ENCODE measurements at regions not wholly inside any gene's neighbourhood (a gene's known extent, or its start where the extent isn't known, plus 50 kb on each side); places are given as distances from the start of the nearest gene placed in this dataset.

DNA sequence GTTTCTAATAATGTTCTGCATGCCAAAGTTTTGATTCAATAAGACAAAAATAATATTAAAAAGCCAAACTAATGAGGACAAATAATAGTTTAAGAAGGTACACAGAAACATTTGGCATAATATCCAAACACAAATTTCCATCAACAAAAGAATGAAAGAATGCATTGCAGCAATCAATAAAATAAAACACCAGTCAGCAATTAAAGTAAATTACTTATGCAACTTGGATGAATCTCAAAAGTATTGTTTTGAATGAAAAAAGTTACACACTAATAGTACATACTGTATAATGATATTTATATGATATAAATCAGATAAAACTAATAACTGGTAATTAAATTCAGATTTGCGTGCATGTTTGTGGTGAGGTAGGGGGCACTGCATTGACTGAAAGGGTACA lies 285.5 kb upstream of the PCDH10 start:
- DNase-seq (ENCODE audit: low read depth): no peak

- no peak for DNase-seq (ENCODE audit: low read depth)
These were observed 283.6 kb upstream of the PCDH10 start for GRCh38 chr4:132865458-132865857.

DNA sequence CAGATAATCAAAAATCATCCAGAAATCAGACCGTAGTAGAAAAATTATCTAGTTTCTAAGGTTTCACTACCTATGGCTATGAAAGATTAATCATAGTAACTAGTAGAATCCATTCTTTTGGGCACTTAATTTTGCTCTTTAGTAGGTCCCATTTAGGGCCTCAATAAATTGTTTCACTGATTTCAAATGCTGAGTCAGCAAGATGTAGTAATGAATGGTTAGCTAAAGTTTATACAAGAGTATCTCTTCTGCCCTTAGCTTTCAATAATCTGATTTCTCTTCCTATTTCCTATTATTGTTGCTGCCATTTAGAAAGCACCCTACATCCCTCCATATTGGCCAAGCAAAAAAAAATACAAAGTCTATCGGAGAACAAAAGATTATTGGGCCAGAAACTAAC lies 283.2 kb upstream of the PCDH10 start:
- no peak for DNase-seq (ENCODE audit: low read depth)

- no peak for DNase-seq (ENCODE audit: low read depth)
These were observed 282.5 kb upstream of the PCDH10 start for GRCh38 chr4:132866616-132867015.

- no peak for DNase-seq (ENCODE audit: low read depth)
These were observed 255.3 kb upstream of the PCDH10 start for GRCh38 chr4:132893787-132894186.

DNA sequence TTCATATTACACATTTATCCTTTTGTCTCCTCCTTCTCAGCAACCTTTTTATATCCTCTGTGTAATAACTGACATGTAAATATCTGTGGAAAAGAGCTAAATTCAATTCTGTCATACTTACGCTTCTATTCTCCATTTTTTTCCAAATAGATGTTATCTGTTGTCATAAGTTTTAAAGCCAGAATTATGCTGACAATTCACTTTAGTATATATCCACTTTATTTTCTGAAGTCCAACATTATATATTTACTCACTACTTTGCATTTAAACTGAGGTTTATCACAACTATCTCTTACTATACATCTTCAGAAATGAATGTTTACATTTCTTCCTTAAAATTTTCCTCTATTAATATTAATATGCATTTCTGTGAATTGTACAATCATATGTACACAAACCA lies 247.9 kb upstream of the PCDH10 start:
- DNase-seq (ENCODE audit: low read depth): no peak

DNA sequence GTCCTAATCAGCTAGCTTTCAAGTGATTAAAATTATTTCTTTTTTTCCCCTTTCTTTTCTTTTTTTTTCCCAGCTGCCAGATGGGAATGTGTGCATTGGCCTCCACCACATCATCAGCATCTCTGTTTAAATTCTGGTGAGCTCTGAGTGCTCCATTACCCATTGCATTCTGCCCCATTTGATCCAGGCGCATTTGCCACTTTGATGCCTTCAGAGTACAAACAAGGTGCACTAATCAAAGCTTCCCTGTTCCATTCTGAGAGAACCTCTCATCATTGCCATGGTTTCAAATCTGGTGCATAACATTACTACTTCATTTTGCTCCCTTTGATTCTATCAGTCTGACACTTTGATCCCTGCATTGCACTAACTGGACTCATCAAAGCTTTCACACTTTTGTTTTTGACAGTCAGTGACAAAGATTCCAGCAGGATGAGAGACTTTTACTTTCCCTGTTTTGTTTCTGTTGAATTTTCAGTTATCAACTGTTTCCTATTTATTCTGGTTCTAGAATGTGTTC lies 238.8 kb upstream of the PCDH10 start:
- DNase-seq (ENCODE audit: low read depth): no peak

GRCh38 chr4:132918096-132918495 lies 231.0 kb upstream of the PCDH10 start:
- no peak for DNase-seq (ENCODE audit: low read depth)

DNA sequence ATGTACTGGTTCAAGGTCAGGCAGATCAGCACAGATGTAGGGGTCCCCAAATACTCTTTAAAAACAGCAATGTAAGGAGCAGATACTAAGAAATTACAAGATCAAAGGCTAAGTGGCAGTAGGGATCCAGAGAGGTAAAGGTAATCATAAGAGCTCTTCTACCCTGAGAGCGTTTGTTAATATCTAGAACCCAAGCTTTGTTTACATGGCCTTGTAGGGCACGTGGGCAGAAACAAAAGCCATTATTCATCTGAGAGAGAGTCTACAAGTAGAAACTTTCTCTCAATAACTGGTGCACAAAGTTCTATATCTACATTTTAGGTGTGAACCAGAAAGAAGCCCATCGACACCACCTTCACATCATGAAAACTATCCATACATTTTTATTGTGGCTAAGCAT lies 225.6 kb upstream of the PCDH10 start:
- DNase-seq (ENCODE audit: low read depth): no peak

DNA sequence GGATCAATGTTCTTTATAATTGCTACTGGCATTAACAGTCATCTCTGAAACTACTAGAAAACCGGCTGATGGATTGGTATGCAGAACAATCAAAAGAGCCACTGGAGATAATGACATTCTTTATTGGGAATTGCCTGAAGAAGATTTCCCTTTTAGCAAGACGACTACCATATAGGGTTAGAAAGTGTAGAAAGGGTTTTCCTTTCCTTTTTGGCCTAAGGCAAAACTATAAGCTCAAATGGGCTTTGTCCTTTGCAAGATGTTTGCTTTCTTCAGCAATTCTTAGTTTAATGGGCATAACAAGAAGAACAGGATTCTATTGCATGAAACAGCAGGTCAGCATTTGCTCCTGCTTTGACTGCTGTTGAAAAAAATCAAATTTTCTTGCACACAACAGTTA lies 214.2 kb upstream of the PCDH10 start:
- no peak for DNase-seq (ENCODE audit: low read depth)

- no peak for DNase-seq (ENCODE audit: low read depth)
These were observed 193.9 kb upstream of the PCDH10 start for GRCh38 chr4:132955146-132955545.

DNA sequence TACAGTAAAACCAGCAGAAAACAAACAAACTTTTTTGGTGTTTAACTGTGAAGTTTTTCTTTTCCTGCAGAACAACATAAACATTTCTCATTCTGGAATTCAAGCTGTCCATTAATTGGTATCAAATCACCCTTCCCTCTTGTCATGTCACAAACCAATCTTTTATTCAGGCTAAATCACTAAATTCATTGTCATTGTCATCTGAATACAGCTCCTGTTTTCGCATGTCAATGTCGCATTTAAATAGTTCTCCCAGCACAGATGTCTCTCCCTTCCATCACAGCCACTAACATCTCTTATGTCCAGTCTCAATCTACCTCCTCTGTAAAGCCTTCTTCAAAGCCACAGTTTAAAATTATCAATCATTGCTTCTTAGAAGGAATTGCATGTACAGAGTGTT lies 192.1 kb upstream of the PCDH10 start:
- no peak for DNase-seq (ENCODE audit: low read depth)

DNA sequence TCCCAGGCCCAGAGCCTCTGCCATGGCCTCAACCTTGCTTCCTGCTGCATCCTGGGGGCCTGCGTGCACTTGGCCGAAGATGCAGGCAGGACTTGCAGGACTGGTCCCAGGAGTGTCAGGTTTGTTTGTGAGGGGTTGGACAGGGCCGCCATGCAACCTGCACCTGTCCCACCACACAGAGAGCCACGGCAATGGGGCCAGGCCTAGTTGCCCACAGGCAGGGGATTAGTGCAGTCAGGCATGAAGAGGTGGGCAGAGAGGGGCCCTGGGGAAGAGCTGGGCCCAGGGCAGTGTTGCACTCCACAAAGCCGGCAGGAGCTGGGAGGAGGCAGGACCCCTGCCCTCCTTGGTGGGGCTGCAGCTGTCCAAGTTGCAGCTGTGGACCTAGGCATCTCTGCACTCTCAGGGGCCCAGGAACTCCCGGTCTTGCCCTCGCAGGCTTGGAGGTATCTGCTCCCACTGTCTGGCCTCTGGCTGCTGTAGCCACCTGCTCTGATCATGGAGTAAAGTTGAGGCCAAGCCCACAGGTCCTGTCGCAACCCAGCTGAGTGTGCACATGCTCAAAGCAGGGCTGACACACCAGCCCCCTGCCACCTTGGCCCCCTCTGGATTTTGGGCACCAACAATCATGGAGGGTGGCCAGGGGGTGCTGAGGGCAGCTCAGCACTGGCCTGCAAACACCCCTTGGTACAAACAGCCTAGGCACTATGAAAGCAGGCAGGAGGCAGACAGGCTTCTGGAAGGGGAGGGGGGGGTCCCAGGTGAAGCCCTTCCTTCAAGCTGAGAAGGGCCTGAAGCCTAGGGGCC lies 190.4 kb upstream of the PCDH10 start:
- no peak for DNase-seq (ENCODE audit: low read depth)

DNA sequence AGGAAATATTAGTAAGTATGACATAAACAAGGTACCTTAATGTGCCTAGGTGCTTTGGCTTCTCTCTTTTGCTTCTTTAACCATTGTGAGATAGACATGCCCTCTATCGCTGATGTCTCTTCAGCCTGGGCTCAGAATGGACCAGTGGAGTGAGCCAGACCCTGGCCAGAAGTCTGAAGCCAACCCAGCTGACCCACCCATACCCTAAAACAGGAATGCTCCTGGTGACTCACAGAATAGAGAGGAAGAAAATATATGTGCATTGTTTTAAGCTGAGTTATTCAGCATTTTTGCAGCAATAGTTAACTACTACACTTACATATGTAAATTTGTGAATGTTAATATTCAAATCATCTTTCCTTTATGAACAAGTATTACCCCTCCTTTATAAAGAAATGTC lies 167.5 kb upstream of the PCDH10 start:
- no peak for DNase-seq (ENCODE audit: low read depth)

DNA sequence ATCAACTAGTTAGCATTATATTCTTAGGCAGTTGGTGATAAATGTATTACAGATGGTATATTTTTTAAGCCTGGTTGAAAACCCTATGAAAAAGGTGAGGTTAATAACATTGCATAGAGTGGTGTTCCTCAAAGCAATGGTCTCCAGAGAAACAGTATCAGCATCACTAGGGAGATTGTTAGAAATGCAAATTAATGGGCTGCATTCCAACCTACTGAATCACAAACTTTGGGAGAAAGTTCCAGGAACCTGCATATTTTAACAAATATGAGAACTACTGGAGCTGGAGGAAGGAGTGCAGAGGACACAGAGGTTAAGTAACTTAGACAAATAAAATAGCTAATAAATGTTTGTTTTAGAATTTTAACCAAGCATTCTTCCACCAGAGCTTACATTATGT lies 166.9 kb upstream of the PCDH10 start:
- no peak for DNase-seq (ENCODE audit: low read depth)

DNA sequence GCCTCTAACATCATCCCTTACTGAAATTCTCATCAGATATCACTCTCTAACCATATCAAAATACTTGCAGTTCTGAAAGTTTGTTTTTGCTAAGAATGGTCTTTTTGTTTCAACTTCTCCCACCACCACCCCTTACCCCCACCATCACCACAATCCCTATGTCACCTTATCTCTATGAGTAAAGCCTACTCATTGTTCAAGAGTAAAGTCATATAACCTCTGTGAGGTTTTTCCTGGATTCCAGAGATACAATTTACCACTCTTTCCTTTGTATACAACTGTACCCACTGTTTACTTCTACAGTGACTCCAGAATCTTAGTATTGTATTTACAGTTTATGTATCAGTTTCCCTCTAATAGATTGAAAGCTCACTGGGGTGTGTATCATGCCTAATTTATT lies 158.0 kb upstream of the PCDH10 start:
- no peak for DNase-seq (ENCODE audit: low read depth)

- DNase-seq (ENCODE audit: low read depth): no peak
These were observed 156.4 kb upstream of the PCDH10 start for GRCh38 chr4:132992686-132993085.

DNA sequence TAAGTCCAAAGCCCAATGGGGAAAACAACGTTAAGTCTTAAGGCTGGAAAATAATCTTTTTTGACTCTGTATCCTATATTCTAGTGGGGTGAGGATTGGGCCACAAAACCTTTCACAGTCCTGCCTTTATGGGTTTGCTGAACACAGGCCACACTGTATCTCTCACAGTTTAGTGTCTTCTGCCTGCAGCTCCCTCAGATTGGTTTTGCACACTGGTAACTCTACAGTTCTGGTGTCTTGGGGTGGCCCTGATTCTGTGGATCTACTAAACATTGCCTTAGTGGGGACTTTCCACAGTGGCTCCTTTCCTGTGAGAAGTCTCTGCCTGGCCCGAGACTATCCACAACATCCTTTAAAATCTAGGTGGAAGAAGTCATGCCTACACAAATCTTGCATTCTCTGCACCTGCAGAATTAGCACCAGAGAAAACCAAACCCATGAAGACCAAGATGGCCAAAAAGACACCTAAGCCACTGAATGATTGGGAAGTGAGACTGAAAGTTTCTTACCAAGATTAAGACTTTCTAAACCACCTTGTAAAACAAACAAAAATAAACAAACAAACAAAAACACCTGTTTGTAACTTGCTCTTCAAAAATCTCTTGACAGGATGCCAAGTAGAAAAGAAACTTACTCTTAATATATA lies 150.4 kb upstream of the PCDH10 start:
- DNase-seq (ENCODE audit: low read depth): no peak

DNA sequence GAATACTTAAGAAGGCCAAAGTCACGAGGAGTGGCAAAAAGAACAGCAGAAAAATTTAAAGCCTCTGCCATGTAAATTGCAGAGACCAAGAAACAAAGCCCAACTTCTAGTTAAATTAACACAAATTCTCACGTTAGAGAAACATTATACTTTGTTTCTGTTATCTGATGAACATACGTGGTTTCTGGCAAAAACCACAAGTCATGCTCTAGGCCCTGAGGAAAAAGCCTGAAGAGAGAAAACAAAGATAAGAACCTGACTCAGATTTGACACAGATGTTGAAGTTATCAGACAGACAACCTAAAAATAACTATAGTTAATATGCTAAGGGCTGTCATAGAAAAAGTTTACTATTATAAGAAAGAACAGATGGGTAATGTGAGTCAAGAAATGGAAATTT lies 149.1 kb upstream of the PCDH10 start:
- peak; percentile 41 for DNase-seq (ENCODE audit: low read depth)

DNA sequence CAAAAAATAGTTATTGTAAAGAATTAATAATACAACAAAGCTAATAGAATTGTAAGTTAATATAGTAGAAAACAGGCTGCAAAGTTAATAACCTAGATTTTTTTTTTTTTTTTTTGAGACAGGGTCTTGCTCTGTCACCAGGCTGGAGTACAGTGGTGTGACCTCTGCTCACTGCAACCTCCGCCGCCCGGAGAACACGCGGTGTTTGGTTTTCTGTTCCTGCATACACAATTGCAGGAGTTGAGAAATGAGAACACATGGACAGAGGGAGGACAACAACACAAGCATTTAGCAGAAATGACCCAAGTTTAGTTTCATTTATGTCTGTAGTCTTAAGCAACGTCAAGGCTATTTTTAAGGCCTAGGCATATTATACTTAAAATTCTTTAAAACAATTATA lies 145.9 kb upstream of the PCDH10 start:
- DNase-seq (ENCODE audit: low read depth): no peak

DNA sequence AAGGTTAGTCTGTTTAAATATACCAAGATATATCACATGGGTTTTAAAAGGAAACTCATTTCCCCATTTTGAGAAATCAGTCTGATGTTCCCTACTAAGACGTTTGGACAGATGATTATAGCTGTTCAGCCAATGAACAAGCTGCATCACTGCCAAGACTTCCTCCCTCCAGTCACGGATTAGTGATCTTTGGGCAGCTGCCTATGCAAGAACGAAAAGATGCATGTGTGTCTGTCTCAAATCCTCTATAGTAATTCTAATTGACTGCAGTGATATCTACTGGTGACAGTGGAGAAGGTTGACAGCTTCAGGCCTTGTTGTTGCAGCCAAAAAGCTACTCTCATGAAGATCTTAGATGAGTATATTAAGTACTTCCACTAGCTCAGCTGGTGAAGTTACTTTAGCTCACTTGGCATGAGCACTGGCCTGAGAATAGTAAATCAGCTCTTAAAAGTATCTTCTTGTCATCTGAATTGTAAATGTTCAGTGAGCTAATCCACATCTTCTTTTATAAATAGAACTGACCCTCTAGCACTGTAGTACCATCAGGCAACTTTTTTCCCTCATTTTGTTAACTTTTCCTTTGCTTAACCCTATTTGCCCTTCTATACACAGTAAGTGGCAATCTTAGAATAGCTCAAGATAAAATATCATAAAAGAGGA lies 134.5 kb upstream of the PCDH10 start:
- DNase-seq (ENCODE audit: low read depth): no peak

- DNase-seq (ENCODE audit: low read depth): no peak
These were observed 103.8 kb upstream of the PCDH10 start for GRCh38 chr4:133045288-133045687.

GRCh38 chr4:133046156-133046555 lies 102.9 kb upstream of the PCDH10 start:
- no peak for DNase-seq (ENCODE audit: low read depth)
